Epithelial cell of esophagus (primary cell): ENCODE measurements at regions not wholly inside any gene's neighbourhood (a gene's known extent, or its start where the extent isn't known, plus 50 kb on each side); places are given as distances from the start of the nearest gene placed in this dataset.

Source experiments
- DNase-seq: peaks from one replicate; pipeline ENCODE4 v3.0.0; 2010; ENCODE audit warnings: low read depth
- H3K4me3 ChIP-seq: 2 replicates; pipeline ENCODE4 v1.5.1; 2011; ENCODE audit warnings: mild to moderate bottlenecking, low read length, control low read depth
- CTCF ChIP-seq: IDR thresholded peaks from 2 replicates; pipeline ENCODE4 v1.5.1; 2011; ENCODE audit warnings: low read depth, mild to moderate bottlenecking, low read length, control low read depth, inconsistent platforms; ENCODE audit not compliant: insufficient read depth; ENCODE audit errors: missing control alignments

- TF ChIP-seq CTCF, result no peak
- DNase-seq, result peak; percentile 68
- no peak overlapping the region for H3K4me3 ChIP-seq
These were observed 431.2 kb downstream of the FOXO1 start for GRCh38 chr13:40235160-40235796.

GRCh38 chr13:40236566-40237168 lies 429.8 kb downstream of the FOXO1 start:
- H3K4me3 ChIP-seq, result no peak overlapping the region
- no peak for TF ChIP-seq CTCF
- DNase-seq, result peak; percentile 57

- TF ChIP-seq CTCF, result no peak
- DNase-seq, result peak; percentile 52
- H3K4me3 ChIP-seq, result no peak overlapping the region
These were observed 427.7 kb downstream of the FOXO1 start for GRCh38 chr13:40238761-40239160.

GRCh38 chr13:40240293-40240692 lies 426.1 kb downstream of the FOXO1 start:
- no peak overlapping the region for H3K4me3 ChIP-seq
- DNase-seq, result peak; percentile 75
- no peak for TF ChIP-seq CTCF

GRCh38 chr13:40241125-40241798 lies 425.2 kb downstream of the FOXO1 start:
- no peak for TF ChIP-seq CTCF
- no peak for DNase-seq
- no peak overlapping the region for H3K4me3 ChIP-seq

GRCh38 chr13:40243047-40243446 lies 423.4 kb downstream of the FOXO1 start:
- no peak for DNase-seq
- no peak overlapping the region for H3K4me3 ChIP-seq
- TF ChIP-seq CTCF, result no peak
